Activated CD8-positive, alpha-beta memory T cell treated with anti-CD3 and anti-CD28 coated beads, Interleukin-2, amount 10 ng/mL, durations not matched to agents 7 days and 5 days (primary cell): ENCODE measurements at regions not wholly inside any gene's neighbourhood (a gene's known extent, or its start where the extent isn't known, plus 50 kb on each side); places are given as distances from the start of the nearest gene placed in this dataset.

Experiments
- ATAC-seq: fragments of 150-1000 bp; cut with Tn5 transposase; one replicate; pipeline ENCODE4 v1.10.0; 2021; ENCODE audit warnings: moderate library complexity
- CTCF ChIA-PET: fragments of 350-600 bp; sonication (Branson Sonifier 250); formaldehyde crosslinking; loops from one replicate; lab custom pipeline; 2021; ENCODE audit warnings: antibody characterized with exemption; lab: Charles Lee
- DNase-seq: peaks from one replicate; pipeline ENCODE4 v3.0.0-alpha.2; 2020
- H3K27ac Mint-ChIP-seq: one replicate; pipeline ENCODE4 v1.8.0; 2021; ENCODE audit warnings: mild to moderate bottlenecking, mixed read lengths
- H3K27me3 Mint-ChIP-seq: one replicate; pipeline ENCODE4 v1.8.0; 2021; ENCODE audit warnings: mixed read lengths
- H3K36me3 Mint-ChIP-seq: one replicate; pipeline ENCODE4 v1.8.0; 2021; ENCODE audit warnings: mild to moderate bottlenecking, mixed read lengths
- H3K4me1 Mint-ChIP-seq: one replicate; pipeline ENCODE4 v1.8.0; 2021; ENCODE audit warnings: mixed read lengths
- H3K4me3 Mint-ChIP-seq: one replicate; pipeline ENCODE4 v1.8.0; 2021; ENCODE audit warnings: mild to moderate bottlenecking, moderate library complexity, mixed read lengths
- H3K9me3 Mint-ChIP-seq: one replicate; pipeline ENCODE4 v1.8.0; 2022; ENCODE audit warnings: low read depth, mixed read lengths

GRCh38 chr12:116392061-116392460 is 114.6 kb upstream of the MED13L start:
- H3K9me3 Mint-ChIP-seq, result no peaks in the 10 kb centered on the region
- H3K4me3 Mint-ChIP-seq, result no peak overlapping the region
- ATAC-seq (no peak), DNase-seq (no peak)
- H3K27me3 Mint-ChIP-seq, result peaks cover 5% of the 10 kb centered on the region
- peaks cover 2% of the 10 kb centered on the region for H3K4me1 Mint-ChIP-seq
- no peak overlapping the region for H3K27ac Mint-ChIP-seq
- no peaks in the 10 kb centered on the region for H3K36me3 Mint-ChIP-seq
- CTCF ChIA-PET, result no interaction called here

GRCh38 chr12:116393255-116393654 is 115.8 kb upstream of the MED13L start:
- Mint-ChIP-seq H3K27me3 (peaks cover 10% of the 10 kb centered on the region), H3K4me1 (peaks cover 2% of the 10 kb centered on the region), H3K36me3 (no peaks in the 10 kb centered on the region), H3K4me3 (no peak overlapping the region), H3K9me3 (no peaks in the 10 kb centered on the region), H3K27ac (no peak overlapping the region)
- CTCF ChIA-PET, result no interaction called here
- ATAC-seq (no peak), DNase-seq (no peak)

- no peak for DNase-seq
- CTCF ChIA-PET, result no interaction called here
- H3K36me3 Mint-ChIP-seq, result no peaks in the 10 kb centered on the region
- peaks cover 2% of the 10 kb centered on the region for H3K4me1 Mint-ChIP-seq
- H3K9me3 Mint-ChIP-seq, result no peaks in the 10 kb centered on the region
- H3K27ac Mint-ChIP-seq, result no peak overlapping the region
- H3K4me3 Mint-ChIP-seq, result no peak overlapping the region
- ATAC-seq, result no peak
- H3K27me3 Mint-ChIP-seq, result peaks cover 15% of the 10 kb centered on the region
Observed at GRCh38 chr12:116393859-116394650, 116.6 kb upstream of the MED13L start.

GRCh38 chr12:116395396-116395795 is 117.9 kb upstream of the MED13L start:
- no peak overlapping the region for H3K27ac Mint-ChIP-seq
- CTCF ChIA-PET, result no interaction called here
- no peak for DNase-seq
- no peak for ATAC-seq
- peaks cover 2% of the 10 kb centered on the region for H3K4me1 Mint-ChIP-seq
- H3K9me3 Mint-ChIP-seq, result no peaks in the 10 kb centered on the region
- H3K27me3 Mint-ChIP-seq, result peaks cover 15% of the 10 kb centered on the region
- no peak overlapping the region for H3K4me3 Mint-ChIP-seq
- no peaks in the 10 kb centered on the region for H3K36me3 Mint-ChIP-seq

- Mint-ChIP-seq H3K4me3 (no peak overlapping the region), H3K4me1 (peaks cover 2% of the 10 kb centered on the region), H3K27ac (no peak overlapping the region), H3K9me3 (no peaks in the 10 kb centered on the region), H3K36me3 (no peaks in the 10 kb centered on the region), H3K27me3 (peaks cover 13% of the 10 kb centered on the region)
- ATAC-seq, result no peak
- CTCF ChIA-PET, result interaction anchor here (1.2 kb wide), 1 partner anchor 119 kb away, joined by 3 read pairs; no protein-coding TSS in a partner anchor
- DNase-seq, result no peak
Observed at GRCh38 chr12:116397148-116397547, 119.7 kb upstream of the MED13L start.

GRCh38 chr12:116398193-116398592 is 120.7 kb upstream of the MED13L start:
- CTCF ChIA-PET, result no interaction called here
- ATAC-seq (no peak), DNase-seq (no peak)
- Mint-ChIP-seq H3K4me1 (peaks cover 2% of the 10 kb centered on the region), H3K36me3 (no peaks in the 10 kb centered on the region), H3K27me3 (peaks cover 12% of the 10 kb centered on the region), H3K27ac (no peak overlapping the region), H3K9me3 (no peaks in the 10 kb centered on the region), H3K4me3 (no peak overlapping the region)

GRCh38 chr12:116399055-116399454 is 121.6 kb upstream of the MED13L start:
- peaks cover 10% of the 10 kb centered on the region for H3K27me3 Mint-ChIP-seq
- no peaks in the 10 kb centered on the region for H3K4me1 Mint-ChIP-seq
- CTCF ChIA-PET, result no interaction called here
- no peak overlapping the region for H3K27ac Mint-ChIP-seq
- no peak overlapping the region for H3K4me3 Mint-ChIP-seq
- no peaks in the 10 kb centered on the region for H3K36me3 Mint-ChIP-seq
- no peaks in the 10 kb centered on the region for H3K9me3 Mint-ChIP-seq
- DNase-seq (no peak), ATAC-seq (no peak)

- H3K4me3 Mint-ChIP-seq, result no peak overlapping the region
- H3K36me3 Mint-ChIP-seq, result no peaks in the 10 kb centered on the region
Observed at GRCh38 chr12:116400636-116401372, 123.3 kb upstream of the MED13L start.

GRCh38 chr12:116401565-116401964 is 124.1 kb upstream of the MED13L start:
- CTCF ChIA-PET, result no interaction called here
- Mint-ChIP-seq H3K27ac (no peak overlapping the region), H3K36me3 (no peaks in the 10 kb centered on the region), H3K4me3 (no peak overlapping the region), H3K9me3 (no peaks in the 10 kb centered on the region), H3K27me3 (peaks cover 10% of the 10 kb centered on the region), H3K4me1 (no peaks in the 10 kb centered on the region)
- ATAC-seq (no peak), DNase-seq (no peak)

More at GRCh38 chr12:116400636-116401372, 123.3 kb upstream of the MED13L start:
- CTCF ChIA-PET, result no interaction called here
- no peak for ATAC-seq
- Mint-ChIP-seq H3K27ac (no peak overlapping the region), H3K9me3 (no peaks in the 10 kb centered on the region), H3K4me1 (no peaks in the 10 kb centered on the region), H3K27me3 (peaks cover 10% of the 10 kb centered on the region)
- DNase-seq, result no peak

GRCh38 chr12:116402163-116402939 is 124.9 kb upstream of the MED13L start:
- no peaks in the 10 kb centered on the region for H3K36me3 Mint-ChIP-seq
- H3K4me1 Mint-ChIP-seq, result no peaks in the 10 kb centered on the region
- DNase-seq, result no peak
- H3K4me3 Mint-ChIP-seq, result no peak overlapping the region
- H3K9me3 Mint-ChIP-seq, result no peaks in the 10 kb centered on the region
- ATAC-seq, result no peak
- H3K27ac Mint-ChIP-seq, result no peak overlapping the region
- H3K27me3 Mint-ChIP-seq, result peaks cover 10% of the 10 kb centered on the region
- CTCF ChIA-PET, result no interaction called here

GRCh38 chr12:116403546-116403945 is 126.1 kb upstream of the MED13L start:
- ATAC-seq (no peak), DNase-seq (no peak)
- CTCF ChIA-PET, result interaction anchor here (1.3 kb wide), 1 partner anchor 19 kb away, joined by 3 read pairs; no protein-coding TSS in a partner anchor
- Mint-ChIP-seq H3K4me1 (peaks cover 2% of the 10 kb centered on the region), H3K9me3 (no peaks in the 10 kb centered on the region), H3K27ac (no peak overlapping the region), H3K36me3 (no peaks in the 10 kb centered on the region), H3K27me3 (peaks cover 2% of the 10 kb centered on the region), H3K4me3 (no peak overlapping the region)

GRCh38 chr12:116404247-116404646 is 126.8 kb upstream of the MED13L start:
- peaks cover 2% of the 10 kb centered on the region for H3K4me1 Mint-ChIP-seq
- CTCF ChIA-PET, result interaction anchor here (0.6 to 1.3 kb wide), 2 partner anchors 19 to 21 kb away, joined by 3 read pairs; no protein-coding TSS in a partner anchor
- no peaks in the 10 kb centered on the region for H3K9me3 Mint-ChIP-seq
- H3K4me3 Mint-ChIP-seq, result no peak overlapping the region
- no peak for ATAC-seq
- H3K27me3 Mint-ChIP-seq, result no peaks in the 10 kb centered on the region
- H3K27ac Mint-ChIP-seq, result no peak overlapping the region
- no peaks in the 10 kb centered on the region for H3K36me3 Mint-ChIP-seq
- no peak for DNase-seq

- Mint-ChIP-seq H3K4me1 (peaks cover 2% of the 10 kb centered on the region), H3K4me3 (no peak overlapping the region), H3K27me3 (no peaks in the 10 kb centered on the region), H3K9me3 (no peaks in the 10 kb centered on the region), H3K27ac (no peak overlapping the region), H3K36me3 (no peaks in the 10 kb centered on the region)
- CTCF ChIA-PET, result interaction anchor here (1.3 kb wide), 1 partner anchor 20 kb away, joined by 3 read pairs; no protein-coding TSS in a partner anchor
- DNase-seq (no peak), ATAC-seq (no peak)
Observed at GRCh38 chr12:116404913-116405611, 127.6 kb upstream of the MED13L start.
